B cell (primary cell): ENCODE measurements at regions not wholly inside any gene's neighbourhood (a gene's known extent, or its start where the extent isn't known, plus 50 kb on each side); places are given as distances from the start of the nearest gene placed in this dataset.

Source experiments
- CTCF ChIP-seq: fragments of 200-600 bp; IDR thresholded peaks from one replicate; pipeline ENCODE4 v1.8.0; 2022; ENCODE audit warnings: antibody characterized with exemption, mild to moderate bottlenecking
- EZH2 ChIP-seq: IDR thresholded peaks from 2 replicates; pipeline ENCODE4 v1.6.1; 2012; ENCODE audit warnings: borderline replicate concordance, low read depth, mild to moderate bottlenecking, moderate library complexity, low read length; ENCODE audit not compliant: insufficient read depth, poor library complexity, severe bottlenecking

- TF ChIP-seq CTCF (no peak), EZH2 (no peak)
These were observed 176.4 kb upstream of the SMIM30 start for GRCh38 chr7:113294750-113295149.
